ENCODE measurements at regions not wholly inside any gene's neighbourhood (a gene's known extent, or its start where the extent isn't known, plus 50 kb on each side); places are given as distances from the start of the nearest gene placed in this dataset.
"Not testable (repeated sequence)": the region's sequence is repeated elsewhere in the genome, so short reads cannot be mapped to it uniquely, and the experiment has no call there.

- Histone ChIP-seq H3K4me3 (ENCODE audit: low read depth in 2 of 2, low read length in 2 of 2) (no peak overlapping the region), H3K27me3 (ENCODE audit: control insufficient read depth, insufficient read depth, low read length) (no peaks in the 10 kb centered on the region), H3K27ac (ENCODE audit: low read length) (no peak overlapping the region), H3K9me3 (ENCODE audit: control insufficient read depth, insufficient read depth, low read depth, low read length) (no peaks in the 10 kb centered on the region), H3K36me3 (ENCODE audit: control insufficient read depth, insufficient read depth, low read length) (no peaks in the 10 kb centered on the region), H3K4me1 (ENCODE audit: control insufficient read depth, insufficient read depth, low read length) (no peaks in the 10 kb centered on the region)
- in situ Hi-C loops (cut with HindIII; ENCODE audit: low pct_unique_long_range_greater_than_20kb, low sequenced_read_pairs) (no loop called here), intact Hi-C loops (cut with micrococcal nuclease; ENCODE audit: unreplicated experiment) (no loop called here)
- no peak for ATAC-seq
- CTCF ChIA-PET = no interaction called here
- no peak for TF ChIP-seq CTCF (IDR thresholded peaks at IDR 0.05)
- no peak for TF ChIP-seq POLR2AphosphoS5 (IDR thresholded peaks at IDR 0.05; ENCODE audit: low read depth, low read length)
- TF ChIP-seq, protein P1, sequence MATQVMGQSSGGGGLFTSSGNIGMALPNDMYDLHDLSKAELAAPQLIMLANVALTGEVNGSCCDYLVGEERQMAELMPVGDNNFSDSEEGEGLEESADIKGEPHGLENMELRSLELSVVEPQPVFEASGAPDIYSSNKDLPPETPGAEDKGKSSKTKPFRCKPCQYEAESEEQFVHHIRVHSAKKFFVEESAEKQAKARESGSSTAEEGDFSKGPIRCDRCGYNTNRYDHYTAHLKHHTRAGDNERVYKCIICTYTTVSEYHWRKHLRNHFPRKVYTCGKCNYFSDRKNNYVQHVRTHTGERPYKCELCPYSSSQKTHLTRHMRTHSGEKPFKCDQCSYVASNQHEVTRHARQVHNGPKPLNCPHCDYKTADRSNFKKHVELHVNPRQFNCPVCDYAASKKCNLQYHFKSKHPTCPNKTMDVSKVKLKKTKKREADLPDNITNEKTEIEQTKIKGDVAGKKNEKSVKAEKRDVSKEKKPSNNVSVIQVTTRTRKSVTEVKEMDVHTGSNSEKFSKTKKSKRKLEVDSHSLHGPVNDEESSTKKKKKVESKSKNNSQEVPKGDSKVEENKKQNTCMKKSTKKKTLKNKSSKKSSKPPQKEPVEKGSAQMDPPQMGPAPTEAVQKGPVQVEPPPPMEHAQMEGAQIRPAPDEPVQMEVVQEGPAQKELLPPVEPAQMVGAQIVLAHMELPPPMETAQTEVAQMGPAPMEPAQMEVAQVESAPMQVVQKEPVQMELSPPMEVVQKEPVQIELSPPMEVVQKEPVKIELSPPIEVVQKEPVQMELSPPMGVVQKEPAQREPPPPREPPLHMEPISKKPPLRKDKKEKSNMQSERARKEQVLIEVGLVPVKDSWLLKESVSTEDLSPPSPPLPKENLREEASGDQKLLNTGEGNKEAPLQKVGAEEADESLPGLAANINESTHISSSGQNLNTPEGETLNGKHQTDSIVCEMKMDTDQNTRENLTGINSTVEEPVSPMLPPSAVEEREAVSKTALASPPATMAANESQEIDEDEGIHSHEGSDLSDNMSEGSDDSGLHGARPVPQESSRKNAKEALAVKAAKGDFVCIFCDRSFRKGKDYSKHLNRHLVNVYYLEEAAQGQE (IDR thresholded peaks at IDR 0.05; ENCODE audit: insufficient read depth in 1 of 2, low read depth in 2 of 2, low read length in 1 of 2) = no peak
- no peak for TF ChIP-seq TCF7L2 (IDR thresholded peaks at IDR 0.05; ENCODE audit: low read depth, low read length)
- no peak for TF ChIP-seq SIN3A (IDR thresholded peaks at IDR 0.05; ENCODE audit: borderline replicate concordance, insufficient read depth, low read depth, low read length)
- POLR2A ChIA-PET = no interaction called here
- no peak for DNase-seq (ENCODE audit: low read depth, low spot score)
- BruUV-seq (replicated peaks) = no TSS peak
Measured at GRCh38 chr4:189147005-189147929, 793.4 kb upstream of the FRG1 start.

GRCh38 chr4:189155083-189155482 is 785.6 kb upstream of the FRG1 start:
- CTCF ChIA-PET; BruUV-seq (replicated peaks): not testable (repeated sequence)

More at GRCh38 chr4:189155083-189155482, 785.6 kb upstream of the FRG1 start:
- H3K36me3 ChIP-seq (ENCODE audit: control insufficient read depth, insufficient read depth, low read length); in situ Hi-C loops (cut with HindIII; ENCODE audit: low pct_unique_long_range_greater_than_20kb, low sequenced_read_pairs); DNase-seq (ENCODE audit: low read depth, low spot score); H3K4me3 ChIP-seq (ENCODE audit: low read depth in 2 of 2, low read length in 2 of 2); H3K27ac ChIP-seq (ENCODE audit: low read length); ATAC-seq; H3K27me3 ChIP-seq (ENCODE audit: control insufficient read depth, insufficient read depth, low read length); H3K4me1 ChIP-seq (ENCODE audit: control insufficient read depth, insufficient read depth, low read length); POLR2A ChIA-PET; intact Hi-C loops (cut with micrococcal nuclease; ENCODE audit: unreplicated experiment); H3K9me3 ChIP-seq (ENCODE audit: control insufficient read depth, insufficient read depth, low read depth, low read length): not testable (repeated sequence)
